ENCODE measurements at regions not wholly inside any gene's neighbourhood (a gene's known extent, or its start where the extent isn't known, plus 50 kb on each side); places are given as distances from the start of the nearest gene placed in this dataset.

DNA sequence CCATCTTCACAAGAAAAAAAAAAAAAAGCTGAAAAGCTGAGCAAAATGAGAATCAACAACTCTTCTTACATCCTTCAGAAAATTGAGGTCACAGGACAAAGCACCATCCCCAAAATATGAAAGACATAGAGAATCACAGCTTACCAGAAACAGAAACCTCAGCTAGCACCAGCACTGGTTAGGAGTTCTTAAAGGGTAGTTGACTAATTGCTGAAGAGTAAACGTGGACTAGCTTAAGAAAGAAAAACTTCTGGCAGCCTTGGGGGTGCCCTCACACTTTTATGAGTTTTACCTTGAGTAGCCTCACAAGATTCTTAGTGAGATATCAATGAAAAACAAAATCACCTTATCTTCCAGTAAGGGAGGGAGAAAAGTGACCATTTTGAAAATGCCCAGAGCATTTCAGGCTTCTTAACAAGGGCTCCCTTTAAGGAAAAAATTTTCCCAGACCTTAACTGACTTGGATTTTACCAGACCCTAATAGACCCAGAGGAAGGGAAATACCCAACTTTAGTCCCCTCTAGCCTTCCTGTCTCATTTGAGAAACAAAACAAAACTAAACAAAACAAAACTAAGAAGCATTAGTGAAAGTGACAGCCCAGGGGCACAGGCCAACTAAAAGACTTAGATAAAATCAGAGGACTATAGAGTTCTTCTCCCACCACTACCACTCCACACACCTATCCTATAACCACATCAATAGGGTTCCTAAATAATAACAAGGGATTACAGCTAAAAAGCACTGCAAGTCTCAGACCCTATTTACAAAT is 888.6 kb downstream of the DIAPH3 start:
- TF ChIP-seq, protein P1, sequence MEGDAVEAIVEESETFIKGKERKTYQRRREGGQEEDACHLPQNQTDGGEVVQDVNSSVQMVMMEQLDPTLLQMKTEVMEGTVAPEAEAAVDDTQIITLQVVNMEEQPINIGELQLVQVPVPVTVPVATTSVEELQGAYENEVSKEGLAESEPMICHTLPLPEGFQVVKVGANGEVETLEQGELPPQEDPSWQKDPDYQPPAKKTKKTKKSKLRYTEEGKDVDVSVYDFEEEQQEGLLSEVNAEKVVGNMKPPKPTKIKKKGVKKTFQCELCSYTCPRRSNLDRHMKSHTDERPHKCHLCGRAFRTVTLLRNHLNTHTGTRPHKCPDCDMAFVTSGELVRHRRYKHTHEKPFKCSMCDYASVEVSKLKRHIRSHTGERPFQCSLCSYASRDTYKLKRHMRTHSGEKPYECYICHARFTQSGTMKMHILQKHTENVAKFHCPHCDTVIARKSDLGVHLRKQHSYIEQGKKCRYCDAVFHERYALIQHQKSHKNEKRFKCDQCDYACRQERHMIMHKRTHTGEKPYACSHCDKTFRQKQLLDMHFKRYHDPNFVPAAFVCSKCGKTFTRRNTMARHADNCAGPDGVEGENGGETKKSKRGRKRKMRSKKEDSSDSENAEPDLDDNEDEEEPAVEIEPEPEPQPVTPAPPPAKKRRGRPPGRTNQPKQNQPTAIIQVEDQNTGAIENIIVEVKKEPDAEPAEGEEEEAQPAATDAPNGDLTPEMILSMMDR (IDR thresholded peaks at IDR 0.05) = no peak
- TF ChIP-seq POLR2A (IDR thresholded peaks at IDR 0.05; ENCODE audit: low read depth) (no peak), EP300 (IDR thresholded peaks at IDR 0.05) (no peak), POLR2AphosphoS5 (IDR thresholded peaks at IDR 0.05) (no peak)
